GM19328 (cell line): ENCODE measurements at regions not wholly inside any gene's neighbourhood (a gene's known extent, or its start where the extent isn't known, plus 50 kb on each side); places are given as distances from the start of the nearest gene placed in this dataset.

Experiments used
- ATAC-seq: cut with Tn5 transposase; IDR thresholded peaks from one replicate; pipeline ENCODE4 v1.9.1; 2021; ENCODE audit warnings: mild to moderate bottlenecking, moderate library complexity; ENCODE audit not compliant: unreplicated experiment

GRCh38 chr15:69988541-69989225, 109.0 kb downstream of the TLE3 start:
- ATAC-seq: no peak

GRCh38 chr15:69990566-69991421, 106.9 kb downstream of the TLE3 start:
- ATAC-seq: no peak

GRCh38 chr15:69991551-69991980, 106.2 kb downstream of the TLE3 start:
- ATAC-seq: no peak

- no peak for ATAC-seq
These were observed 105.4 kb downstream of the TLE3 start for GRCh38 chr15:69992348-69992747.

- no peak for ATAC-seq
These were observed 103.1 kb downstream of the TLE3 start for GRCh38 chr15:69994429-69995205.

- no peak for ATAC-seq
These were observed 101.2 kb downstream of the TLE3 start for GRCh38 chr15:69996321-69997160.

GRCh38 chr15:69997161-69997485, 100.6 kb downstream of the TLE3 start:
- no peak for ATAC-seq
